PFSK-1 (cell line): ENCODE measurements at regions not wholly inside any gene's neighbourhood (a gene's known extent, or its start where the extent isn't known, plus 50 kb on each side); places are given as distances from the start of the nearest gene placed in this dataset.

Experiments
- FOXP2 ChIP-seq: optimal IDR thresholded peaks from 2 replicates; pipeline ENCODE3; 2011; ENCODE audit warnings: borderline replicate concordance, control low read depth, inconsistent platforms; ENCODE audit not compliant: insufficient read depth; ENCODE audit errors: extremely low read length, extremely low read depth
- POLR2AphosphoS5 ChIP-seq: IDR thresholded peaks from 2 replicates; pipeline ENCODE4 v1.6.1; 2012; ENCODE audit warnings: low read depth, mild to moderate bottlenecking, control low read depth, low read length, moderate library complexity
- REST ChIP-seq, 2 experiments: IDR thresholded peaks; 2 replicates each; pipeline versions ENCODE4 v1.6.1 to v1.8.0; 2011 to 2012; ENCODE audit warnings: low read depth in 2 of 2, low read length in 2 of 2, control low read depth in 1 of 2, inconsistent platforms in 1 of 2, mild to moderate bottlenecking in 1 of 2, moderate library complexity in 1 of 2; ENCODE audit not compliant: insufficient read depth in 1 of 2
- SIN3A ChIP-seq: IDR thresholded peaks from 2 replicates; pipeline ENCODE4 v1.6.1; 2012; ENCODE audit warnings: mild to moderate bottlenecking, low read length, moderate library complexity, borderline replicate concordance; ENCODE audit not compliant: insufficient read depth
- TAF1 ChIP-seq: IDR thresholded peaks from 2 replicates; pipeline ENCODE4 v1.6.1; 2012; ENCODE audit warnings: low read length, control low read depth, borderline replicate concordance; ENCODE audit not compliant: insufficient read depth

- TF ChIP-seq FOXP2 (no peak), REST (IDR thresholded peaks at IDR 0.05; ENCODE audit: insufficient read depth in 1 of 2, low read depth in 2 of 2, low read length in 2 of 2) (no peak), TAF1 (no peak), SIN3A (no peak), POLR2AphosphoS5 (no peak)
Observed at GRCh38 chr13:34864671-34865070, 77.4 kb upstream of the NBEA start.

- TF ChIP-seq FOXP2 (no peak), SIN3A (no peak), TAF1 (no peak), POLR2AphosphoS5 (no peak), REST (IDR thresholded peaks at IDR 0.05; ENCODE audit: insufficient read depth in 1 of 2, low read depth in 2 of 2, low read length in 2 of 2) (no peak)
Observed at GRCh38 chr13:34867590-34867989, 74.5 kb upstream of the NBEA start.

GRCh38 chr13:34868733-34869132, 73.3 kb upstream of the NBEA start:
- TF ChIP-seq SIN3A (no peak), POLR2AphosphoS5 (no peak), FOXP2 (no peak), REST (IDR thresholded peaks at IDR 0.05; ENCODE audit: insufficient read depth in 1 of 2, low read depth in 2 of 2, low read length in 2 of 2) (no peak), TAF1 (no peak)

GRCh38 chr13:34869696-34870095, 72.4 kb upstream of the NBEA start:
- TF ChIP-seq REST (IDR thresholded peaks at IDR 0.05; ENCODE audit: insufficient read depth in 1 of 2, low read depth in 2 of 2, low read length in 2 of 2) (no peak), POLR2AphosphoS5 (no peak), FOXP2 (no peak), TAF1 (no peak), SIN3A (no peak)

GRCh38 chr13:34878329-34878728, 63.7 kb upstream of the NBEA start:
- TF ChIP-seq TAF1 (no peak), REST (IDR thresholded peaks at IDR 0.05; ENCODE audit: insufficient read depth in 1 of 2, low read depth in 2 of 2, low read length in 2 of 2) (no peak), SIN3A (no peak), POLR2AphosphoS5 (no peak), FOXP2 (no peak)
